ENCODE measurements at regions not wholly inside any gene's neighbourhood (a gene's known extent, or its start where the extent isn't known, plus 50 kb on each side); places are given as distances from the start of the nearest gene placed in this dataset. TPM values are rescaled to one million over a fixed set of nuclear protein-coding genes. Genes with fewer than 3 reads are reported as not detected.

DNA sequence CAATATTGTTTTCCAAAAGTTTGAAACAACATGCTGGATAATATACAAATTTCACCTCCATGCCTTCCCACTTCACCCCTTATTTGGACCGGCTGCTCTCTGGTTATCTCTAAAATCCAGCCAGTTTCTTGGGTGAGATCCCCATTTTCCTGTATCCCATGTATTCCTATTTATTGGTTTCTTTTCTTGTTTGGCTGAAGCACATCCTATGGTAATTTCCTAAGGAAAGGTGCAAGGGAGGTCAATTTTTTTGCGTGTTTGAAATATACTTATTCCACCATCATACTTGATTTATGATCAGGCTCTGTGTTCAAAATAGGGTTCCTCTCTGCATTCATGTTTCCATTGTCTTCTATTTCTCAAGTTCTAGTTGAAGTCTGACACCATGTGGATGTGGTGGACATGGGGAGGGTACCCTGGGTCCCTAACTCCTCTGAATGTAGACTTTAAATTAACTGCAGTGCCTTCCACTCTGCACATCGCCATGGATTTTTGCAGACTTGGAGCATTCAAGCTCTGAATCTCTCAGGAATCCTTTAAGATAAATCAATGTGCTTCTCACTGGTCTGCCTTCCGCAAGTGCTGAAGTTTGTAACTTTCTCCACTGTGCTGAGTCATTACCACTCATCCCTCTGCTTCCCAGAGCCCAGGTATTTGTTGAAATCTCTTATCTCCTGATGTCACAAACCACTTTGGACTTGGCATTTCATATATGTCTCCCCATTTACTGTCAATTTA, 52.1 kb upstream of the TLE3 start:
- H3K27ac ChIP-seq: no peak overlapping the region
- H3K27me3 ChIP-seq: no peaks in the 10 kb centered on the region
- no peak overlapping the region for H2AFZ ChIP-seq (replicated peaks)
- peaks cover 12% of the 10 kb centered on the region for H3K4me1 ChIP-seq
- Mint-ChIP-seq H3K27ac (no peak overlapping the region), H3K27me3 (ENCODE audit: insufficient read depth, low read depth) (peaks cover 17% of the 10 kb centered on the region), H3K4me1 (peaks cover 42% of the 10 kb centered on the region), H3K36me3 (no peaks in the 10 kb centered on the region), H3K9me3 (peaks cover 9% of the 10 kb centered on the region), H3K4me3 (no peak overlapping the region)
- no peak overlapping the region for H3K4me2 ChIP-seq
- no peak for DNase-seq (ENCODE audit: low spot score)
- H3F3A ChIP-seq (ENCODE audit: low read depth): peaks cover 3% of the 10 kb centered on the region
- no peaks in the 10 kb centered on the region for H3K36me3 ChIP-seq
- H3K9me3 ChIP-seq (ENCODE audit: low read depth): no peaks in the 10 kb centered on the region
- H3K9ac ChIP-seq: no peak overlapping the region
- H3K79me2 ChIP-seq (ENCODE audit: low read depth): no peaks in the 10 kb centered on the region
- no peaks in the 10 kb centered on the region for H4K20me1 ChIP-seq (ENCODE audit: low read depth)
- no peak overlapping the region for H3K4me3 ChIP-seq
- TF ChIP-seq EZH2 (IDR thresholded peaks at IDR 0.05): no peak
- TF ChIP-seq CTCF (IDR thresholded peaks at IDR 0.05): no peak
- no peak for TF ChIP-seq EZH2phosphoT487 (IDR thresholded peaks at IDR 0.05)

- peaks cover 21% of the 10 kb centered on the region for H3K27me3 Mint-ChIP-seq (ENCODE audit: insufficient read depth, low read depth)
- peaks cover 45% of the 10 kb centered on the region for H3K4me1 Mint-ChIP-seq
- TF ChIP-seq CTCF (IDR thresholded peaks at IDR 0.05) (no peak), EZH2phosphoT487 (IDR thresholded peaks at IDR 0.05) (no peak), EZH2 (IDR thresholded peaks at IDR 0.05) (no peak)
- H2AFZ ChIP-seq (replicated peaks): no peak overlapping the region
- peaks cover 11% of the 10 kb centered on the region for H3K4me1 ChIP-seq
- no peaks in the 10 kb centered on the region for H3K36me3 Mint-ChIP-seq
- no peaks in the 10 kb centered on the region for H3K79me2 ChIP-seq (ENCODE audit: low read depth)
- no peak overlapping the region for H3K9ac ChIP-seq
- no peaks in the 10 kb centered on the region for H4K20me1 ChIP-seq (ENCODE audit: low read depth)
- H3K27ac Mint-ChIP-seq: no peak overlapping the region
- no peaks in the 10 kb centered on the region for H3K27me3 ChIP-seq
- peaks cover 9% of the 10 kb centered on the region for H3K9me3 Mint-ChIP-seq
- H3K9me3 ChIP-seq (ENCODE audit: low read depth): no peaks in the 10 kb centered on the region
- no peak overlapping the region for H3K4me2 ChIP-seq
- no peak overlapping the region for H3K4me3 Mint-ChIP-seq
- peaks cover 6% of the 10 kb centered on the region for H3F3A ChIP-seq (ENCODE audit: low read depth)
- no peak overlapping the region for H3K4me3 ChIP-seq
- no peak overlapping the region for H3K27ac ChIP-seq
- DNase-seq (ENCODE audit: low spot score): peak; percentile 33
- H3K36me3 ChIP-seq: no peaks in the 10 kb centered on the region
Measured at GRCh38 chr15:70147778-70148177, 50.1 kb upstream of the TLE3 start.

Small RNA genes in the stretch of these regions (small RNA-seq; reads per million reads assigned to genes)
- gene RNU6-745P: not detected
